GM10248 (cell line): ENCODE measurements at regions not wholly inside any gene's neighbourhood (a gene's known extent, or its start where the extent isn't known, plus 50 kb on each side); places are given as distances from the start of the nearest gene placed in this dataset.

ENCODE experiments used
- CTCF ChIA-PET: fragments of 300-600 bp; sonication (Branson Sonifier 250); formaldehyde crosslinking; extraction: SDS; loops from one replicate; lab custom pipeline; 2021; ENCODE audit warnings: antibody characterized with exemption; lab: Yijun Ruan, JAX
- POLR2A ChIA-PET: fragments of 350-650 bp; sonication (Branson Sonifier 250); formaldehyde crosslinking; extraction: SDS; loops from one replicate; lab custom pipeline; 2020; ENCODE audit warnings: antibody characterized with exemption; lab: Yijun Ruan, JAX
- DNase-seq: peaks from one replicate; pipeline ENCODE4 v3.0.0; 2012; ENCODE audit errors: extremely low spot score
- TF ChIP-seq, protein P1 (sequence below): IDR thresholded peaks from 2 replicates; pipeline ENCODE4 v1.5.1; 2012; ENCODE audit warnings: mild to moderate bottlenecking, low read depth; ENCODE audit errors: extremely low read depth, missing control alignments, control extremely low read depth

DNA sequence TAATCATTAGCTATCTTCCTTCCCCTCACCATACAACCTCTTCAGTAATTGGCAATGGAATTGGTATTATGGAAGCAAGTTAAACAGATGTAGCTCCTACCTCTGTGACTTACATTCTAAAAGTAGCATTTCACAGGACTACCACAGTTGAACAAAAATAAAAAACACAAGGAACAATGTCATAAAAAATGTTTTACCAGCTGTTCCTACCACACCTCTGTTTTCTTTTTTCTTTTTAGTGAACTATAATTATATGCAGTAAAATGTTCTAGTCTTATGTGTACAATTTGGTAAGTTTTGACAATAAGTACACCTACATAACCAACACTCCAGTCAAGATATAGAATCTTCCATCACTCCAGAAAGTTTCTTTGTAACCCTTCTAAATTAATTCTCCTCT, 54.1 kb upstream of the GEMIN8 start:
- TF ChIP-seq, protein P1, sequence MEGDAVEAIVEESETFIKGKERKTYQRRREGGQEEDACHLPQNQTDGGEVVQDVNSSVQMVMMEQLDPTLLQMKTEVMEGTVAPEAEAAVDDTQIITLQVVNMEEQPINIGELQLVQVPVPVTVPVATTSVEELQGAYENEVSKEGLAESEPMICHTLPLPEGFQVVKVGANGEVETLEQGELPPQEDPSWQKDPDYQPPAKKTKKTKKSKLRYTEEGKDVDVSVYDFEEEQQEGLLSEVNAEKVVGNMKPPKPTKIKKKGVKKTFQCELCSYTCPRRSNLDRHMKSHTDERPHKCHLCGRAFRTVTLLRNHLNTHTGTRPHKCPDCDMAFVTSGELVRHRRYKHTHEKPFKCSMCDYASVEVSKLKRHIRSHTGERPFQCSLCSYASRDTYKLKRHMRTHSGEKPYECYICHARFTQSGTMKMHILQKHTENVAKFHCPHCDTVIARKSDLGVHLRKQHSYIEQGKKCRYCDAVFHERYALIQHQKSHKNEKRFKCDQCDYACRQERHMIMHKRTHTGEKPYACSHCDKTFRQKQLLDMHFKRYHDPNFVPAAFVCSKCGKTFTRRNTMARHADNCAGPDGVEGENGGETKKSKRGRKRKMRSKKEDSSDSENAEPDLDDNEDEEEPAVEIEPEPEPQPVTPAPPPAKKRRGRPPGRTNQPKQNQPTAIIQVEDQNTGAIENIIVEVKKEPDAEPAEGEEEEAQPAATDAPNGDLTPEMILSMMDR = no peak
- DNase-seq = no peak
- ChIA-PET CTCF (no interaction called here), POLR2A (no interaction called here)

DNA sequence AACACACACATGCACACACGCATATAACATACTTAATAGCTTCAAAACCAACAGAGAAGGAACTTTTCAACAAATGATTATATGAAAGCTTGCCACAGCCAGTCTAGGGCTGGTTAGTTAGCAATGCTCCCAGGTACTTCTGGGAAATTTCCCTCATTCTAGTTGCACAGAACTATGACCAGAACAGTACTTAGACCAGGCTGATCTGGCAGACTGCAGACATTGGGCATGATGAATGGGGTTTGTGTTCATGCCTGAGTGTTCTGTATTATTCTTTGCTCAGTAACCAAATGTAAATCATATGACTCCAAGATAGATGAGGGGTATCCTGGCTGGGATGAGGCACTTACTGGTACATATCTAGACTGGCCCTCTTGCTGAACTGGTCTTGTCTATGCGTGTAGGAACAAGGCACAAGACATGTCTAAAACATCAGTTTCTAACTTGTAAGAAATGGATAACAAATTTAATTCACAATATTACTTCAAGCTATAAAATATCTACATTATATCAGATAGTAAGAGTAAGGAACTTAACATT, 50.3 kb upstream of the GEMIN8 start:
- ChIA-PET CTCF (no interaction called here), POLR2A (no interaction called here)
- TF ChIP-seq, protein P1 = no peak
- DNase-seq = no peak
